ENCODE measurements at regions not wholly inside any gene's neighbourhood (a gene's known extent, or its start where the extent isn't known, plus 50 kb on each side); places are given as distances from the start of the nearest gene placed in this dataset.

GRCh38 chr14:89085737-89086382 is 261.4 kb downstream of the TTC8 start:
- Mint-ChIP-seq H3K4me3 (no peak overlapping the region), H3K4me1 (no peaks in the 10 kb centered on the region), H3K9me3 (peaks cover 0 to 4% (median 0%) of the 10 kb centered on the region in 7 donors), H3K27ac (no peak overlapping the region), H3K27me3 (ENCODE audit: low read depth in 3 of 3) (peaks cover 0 to 3% (median 0%) of the 10 kb centered on the region in 3 donors), H3K36me3 (no peaks in the 10 kb centered on the region)
- no peak for TF ChIP-seq CTCF (IDR thresholded peaks at IDR 0.05)
- Histone ChIP-seq H3K27me3 (ENCODE audit: control insufficient read depth in 2 of 2, insufficient read depth in 2 of 2, low read length in 2 of 2) (no peaks in the 10 kb centered on the region), H3K79me2 (ENCODE audit: insufficient read depth, low read length) (no peaks in the 10 kb centered on the region), H2AFZ (ENCODE audit: insufficient read depth, low read depth, low read length, poor library complexity, severe bottlenecking) (no peak overlapping the region), H3K9ac (ENCODE audit: insufficient read depth, low read length, poor library complexity, severe bottlenecking) (no peak overlapping the region), H3K4me3 (replicated peaks in 1 of 3; ENCODE audit: low read depth in 2 of 3, low read length in 3 of 3) (no peak overlapping the region), H3K4me2 (replicated peaks; ENCODE audit: extremely low read depth, low read length, poor library complexity, severe bottlenecking) (no peak overlapping the region), H4K20me1 (ENCODE audit: insufficient read depth, low read length) (no peaks in the 10 kb centered on the region), H3K4me1 (ENCODE audit: control insufficient read depth in 1 of 2, insufficient read depth in 2 of 2, low read length in 2 of 2) (no peaks in the 10 kb centered on the region), H3K36me3 (replicated peaks in 1 of 2; ENCODE audit: control insufficient read depth in 1 of 2, insufficient read depth in 2 of 2, low read length in 2 of 2) (no peaks in the 10 kb centered on the region), H3K9me3 (replicated peaks in 1 of 2; ENCODE audit: control insufficient read depth in 1 of 2, insufficient read depth in 1 of 2, low read length in 2 of 2) (no peaks in the 10 kb centered on the region), H3K27ac (ENCODE audit: low read depth in 1 of 2, low read length in 2 of 2) (no peak overlapping the region)
- no CpG with 5 or more reads among the region's 9 CpGs for WGBS (ENCODE audit: insufficient coverage)
- intact Hi-C loops (cut with micrococcal nuclease): no loop called here
- DNase-seq: no peak

GRCh38 chr14:89088530-89088929 is 264.1 kb downstream of the TTC8 start:
- H2AFZ ChIP-seq (ENCODE audit: insufficient read depth, low read depth, low read length, poor library complexity, severe bottlenecking): no peak overlapping the region
- no peaks in the 10 kb centered on the region for H3K4me1 ChIP-seq (ENCODE audit: control insufficient read depth in 1 of 2, insufficient read depth in 2 of 2, low read length in 2 of 2)
- H4K20me1 ChIP-seq (ENCODE audit: insufficient read depth, low read length): no peaks in the 10 kb centered on the region
- no peak overlapping the region for H3K4me3 ChIP-seq (replicated peaks in 1 of 3; ENCODE audit: low read depth in 2 of 3, low read length in 3 of 3)
- intact Hi-C loops (cut with micrococcal nuclease): no loop called here
- no peaks in the 10 kb centered on the region for H3K27me3 ChIP-seq (ENCODE audit: control insufficient read depth in 2 of 2, insufficient read depth in 2 of 2, low read length in 2 of 2)
- H3K36me3 Mint-ChIP-seq: no peaks in the 10 kb centered on the region
- no peak overlapping the region for H3K9ac ChIP-seq (ENCODE audit: insufficient read depth, low read length, poor library complexity, severe bottlenecking)
- no peak overlapping the region for H3K27ac ChIP-seq (ENCODE audit: low read depth in 1 of 2, low read length in 2 of 2)
- DNase-seq: no peak
- H3K27ac Mint-ChIP-seq: no peak overlapping the region
- H3K4me1 Mint-ChIP-seq: no peaks in the 10 kb centered on the region
- 100% methylated on average over 2 of the region's 3 CpGs for WGBS (ENCODE audit: insufficient coverage)
- H3K4me3 Mint-ChIP-seq: no peak overlapping the region
- no peaks in the 10 kb centered on the region for H3K79me2 ChIP-seq (ENCODE audit: insufficient read depth, low read length)
- H3K9me3 Mint-ChIP-seq: peaks cover 0 to 9% (median 0%) of the 10 kb centered on the region in 7 donors
- H3K27me3 Mint-ChIP-seq (ENCODE audit: low read depth in 3 of 3): peaks cover 0 to 3% (median 0%) of the 10 kb centered on the region in 3 donors
- no peaks in the 10 kb centered on the region for H3K36me3 ChIP-seq (replicated peaks in 1 of 2; ENCODE audit: control insufficient read depth in 1 of 2, insufficient read depth in 2 of 2, low read length in 2 of 2)
- H3K9me3 ChIP-seq (replicated peaks in 1 of 2; ENCODE audit: control insufficient read depth in 1 of 2, insufficient read depth in 1 of 2, low read length in 2 of 2): no peaks in the 10 kb centered on the region
- no peak for TF ChIP-seq CTCF (IDR thresholded peaks at IDR 0.05)
- no peak overlapping the region for H3K4me2 ChIP-seq (replicated peaks; ENCODE audit: extremely low read depth, low read length, poor library complexity, severe bottlenecking)
